B cell (primary cell): ENCODE measurements at regions not wholly inside any gene's neighbourhood (a gene's known extent, or its start where the extent isn't known, plus 50 kb on each side); places are given as distances from the start of the nearest gene placed in this dataset.

Source experiments
- EZH2 ChIP-seq: IDR thresholded peaks from 2 replicates; pipeline ENCODE4 v1.6.1; 2012; ENCODE audit warnings: borderline replicate concordance, low read depth, mild to moderate bottlenecking, moderate library complexity, low read length; ENCODE audit not compliant: insufficient read depth, poor library complexity, severe bottlenecking
- TF ChIP-seq, protein P1 (sequence below): fragments of 200-600 bp; IDR thresholded peaks from one replicate; pipeline ENCODE4 v1.8.0; 2022; ENCODE audit warnings: antibody characterized with exemption, mild to moderate bottlenecking

- TF ChIP-seq, protein P1, sequence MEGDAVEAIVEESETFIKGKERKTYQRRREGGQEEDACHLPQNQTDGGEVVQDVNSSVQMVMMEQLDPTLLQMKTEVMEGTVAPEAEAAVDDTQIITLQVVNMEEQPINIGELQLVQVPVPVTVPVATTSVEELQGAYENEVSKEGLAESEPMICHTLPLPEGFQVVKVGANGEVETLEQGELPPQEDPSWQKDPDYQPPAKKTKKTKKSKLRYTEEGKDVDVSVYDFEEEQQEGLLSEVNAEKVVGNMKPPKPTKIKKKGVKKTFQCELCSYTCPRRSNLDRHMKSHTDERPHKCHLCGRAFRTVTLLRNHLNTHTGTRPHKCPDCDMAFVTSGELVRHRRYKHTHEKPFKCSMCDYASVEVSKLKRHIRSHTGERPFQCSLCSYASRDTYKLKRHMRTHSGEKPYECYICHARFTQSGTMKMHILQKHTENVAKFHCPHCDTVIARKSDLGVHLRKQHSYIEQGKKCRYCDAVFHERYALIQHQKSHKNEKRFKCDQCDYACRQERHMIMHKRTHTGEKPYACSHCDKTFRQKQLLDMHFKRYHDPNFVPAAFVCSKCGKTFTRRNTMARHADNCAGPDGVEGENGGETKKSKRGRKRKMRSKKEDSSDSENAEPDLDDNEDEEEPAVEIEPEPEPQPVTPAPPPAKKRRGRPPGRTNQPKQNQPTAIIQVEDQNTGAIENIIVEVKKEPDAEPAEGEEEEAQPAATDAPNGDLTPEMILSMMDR, result no peak
- no peak for TF ChIP-seq EZH2
Observed at GRCh38 chr6:121940728-121941127, 458.7 kb upstream of the HSF2 start.
